HUES64 (cell line): ENCODE measurements at regions not wholly inside any gene's neighbourhood (a gene's known extent, or its start where the extent isn't known, plus 50 kb on each side); places are given as distances from the start of the nearest gene placed in this dataset.

Experiments
- H3K27ac ChIP-seq: 2 replicates; pipeline ENCODE4 v1.7.0; 2013; ENCODE audit warnings: low read depth, low read length, inconsistent platforms
- H3K27me3 ChIP-seq: 2 replicates; pipeline ENCODE4 v1.6.1; 2013; ENCODE audit warnings: mild to moderate bottlenecking, low read length; ENCODE audit not compliant: insufficient read depth
- H3K36me3 ChIP-seq: 2 replicates; pipeline ENCODE4 v1.6.1; 2013; ENCODE audit warnings: mild to moderate bottlenecking, low read length; ENCODE audit not compliant: insufficient read depth
- H3K4me1 ChIP-seq: 2 replicates; pipeline ENCODE4 v1.6.1; 2013; ENCODE audit warnings: mild to moderate bottlenecking, low read length, moderate library complexity; ENCODE audit not compliant: insufficient read depth
- H3K4me3 ChIP-seq: 2 replicates; pipeline ENCODE4 v1.5.1; 2013; ENCODE audit warnings: mild to moderate bottlenecking, low read length, moderate library complexity
- H3K9ac ChIP-seq: 2 replicates; pipeline ENCODE4 v1.6.1; 2013; ENCODE audit warnings: mild to moderate bottlenecking, low read depth, low read length
- H3K9me3 ChIP-seq: 2 replicates; pipeline ENCODE4 v1.6.1; 2013; ENCODE audit warnings: low read depth, low read length; ENCODE audit not compliant: insufficient read depth
- WGBS: fragments of 150-250, 120-280 bp; methylation state at CpG from one replicate; pipeline ENCODE4 v1.1.7; 2013; ENCODE audit warnings: missing lambda C conversion rate; 5-methylcytosine and 5-hydroxymethylcytosine counted together

GRCh38 chr6:155791891-155792290 is 336.3 kb upstream of the NOX3 start:
- 81% methylated on average over 4 of the region's 4 CpGs for WGBS

DNA sequence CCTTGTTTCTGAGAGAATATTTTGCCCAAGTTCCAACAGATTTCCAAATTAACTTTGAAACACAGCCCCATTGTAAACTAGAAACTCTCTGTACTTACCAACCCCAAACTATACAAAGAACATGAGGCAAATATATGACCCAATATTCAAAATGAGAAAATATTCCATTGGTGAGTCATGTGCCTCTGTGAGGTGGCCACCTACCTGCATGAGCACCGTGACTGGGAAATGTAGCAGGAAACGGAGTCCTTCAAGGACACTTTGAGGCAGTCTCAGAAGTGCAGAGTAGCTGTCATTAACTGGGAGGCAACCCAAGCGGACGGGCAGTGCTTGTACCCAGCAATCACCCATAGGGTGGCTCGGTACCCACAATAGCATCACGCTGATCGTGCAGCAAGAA is 335.5 kb upstream of the NOX3 start:
- Histone ChIP-seq H3K27ac (no peak overlapping the region), H3K4me1 (no peaks in the 10 kb centered on the region), H3K9me3 (peaks cover 20% of the 10 kb centered on the region), H3K4me3 (no peak overlapping the region), H3K27me3 (no peaks in the 10 kb centered on the region), H3K36me3 (no peaks in the 10 kb centered on the region), H3K9ac (no peak overlapping the region)
- 91% methylated on average over 7 of the region's 7 CpGs for WGBS

More at GRCh38 chr6:155791891-155792290, 336.3 kb upstream of the NOX3 start:
- no peak overlapping the region for H3K27ac ChIP-seq
- H3K9me3 ChIP-seq = peaks cover 14% of the 10 kb centered on the region
- no peak overlapping the region for H3K4me3 ChIP-seq
- H3K36me3 ChIP-seq = no peaks in the 10 kb centered on the region
- no peak overlapping the region for H3K9ac ChIP-seq
- no peaks in the 10 kb centered on the region for H3K27me3 ChIP-seq
- no peaks in the 10 kb centered on the region for H3K4me1 ChIP-seq

- H3K27ac ChIP-seq = no peak overlapping the region
- H3K9ac ChIP-seq = no peak overlapping the region
- WGBS = 96% methylated on average over 5 of the region's 5 CpGs
Measured at GRCh38 chr6:155787168-155787567, 331.5 kb upstream of the NOX3 start.

GRCh38 chr6:155786528-155786927 is 330.9 kb upstream of the NOX3 start:
- Histone ChIP-seq H3K4me1 (no peaks in the 10 kb centered on the region), H3K9me3 (peaks cover 16% of the 10 kb centered on the region), H3K36me3 (no peaks in the 10 kb centered on the region), H3K4me3 (no peak overlapping the region), H3K9ac (no peak overlapping the region), H3K27ac (no peak overlapping the region), H3K27me3 (no peaks in the 10 kb centered on the region)
- WGBS = 100% methylated on average over 1 of the region's 1 CpG

More at GRCh38 chr6:155787168-155787567, 331.5 kb upstream of the NOX3 start:
- Histone ChIP-seq H3K9me3 (peaks cover 16% of the 10 kb centered on the region), H3K4me3 (no peak overlapping the region), H3K4me1 (no peaks in the 10 kb centered on the region), H3K27me3 (no peaks in the 10 kb centered on the region), H3K36me3 (no peaks in the 10 kb centered on the region)

- Histone ChIP-seq H3K27me3 (no peaks in the 10 kb centered on the region), H3K9me3 (peaks cover 14% of the 10 kb centered on the region), H3K9ac (no peak overlapping the region), H3K4me3 (no peak overlapping the region), H3K27ac (no peak overlapping the region), H3K4me1 (no peaks in the 10 kb centered on the region), H3K36me3 (no peaks in the 10 kb centered on the region)
- WGBS = 91% methylated on average over 7 of the region's 9 CpGs
Measured at GRCh38 chr6:155782739-155783459, 327.3 kb upstream of the NOX3 start.

DNA sequence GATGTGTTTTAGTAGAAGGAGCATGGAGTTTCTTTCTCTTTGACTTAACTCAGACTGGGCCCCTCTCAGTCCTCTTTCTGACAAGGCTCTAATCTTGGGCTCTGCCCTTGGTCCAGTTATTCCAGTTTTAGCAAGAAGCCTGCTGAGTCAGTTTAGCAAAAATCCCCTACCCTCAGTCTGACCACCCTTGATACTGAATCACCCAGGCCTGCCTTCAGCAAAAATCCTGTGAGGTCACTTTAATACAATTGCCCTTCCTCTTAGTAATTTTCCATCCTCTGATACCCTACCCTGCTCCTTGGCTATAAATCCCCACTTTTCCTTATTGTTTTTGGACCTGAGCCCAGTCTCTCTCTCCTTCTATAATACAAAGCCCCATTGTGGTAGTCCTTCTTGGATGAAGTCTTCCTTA is 326.7 kb upstream of the NOX3 start:
- H3K9ac ChIP-seq = no peak overlapping the region
- H3K27me3 ChIP-seq = no peaks in the 10 kb centered on the region
- peaks cover 8% of the 10 kb centered on the region for H3K9me3 ChIP-seq
- no peaks in the 10 kb centered on the region for H3K36me3 ChIP-seq
- H3K27ac ChIP-seq = no peak overlapping the region
- H3K4me1 ChIP-seq = no peaks in the 10 kb centered on the region
- no peak overlapping the region for H3K4me3 ChIP-seq

- H3K36me3 ChIP-seq = no peaks in the 10 kb centered on the region
- no peak overlapping the region for H3K4me3 ChIP-seq
- no peaks in the 10 kb centered on the region for H3K4me1 ChIP-seq
- no peak overlapping the region for H3K9ac ChIP-seq
- H3K9me3 ChIP-seq = no peaks in the 10 kb centered on the region
- no peaks in the 10 kb centered on the region for H3K27me3 ChIP-seq
- no peak overlapping the region for H3K27ac ChIP-seq
- WGBS = 95% methylated on average over 2 of the region's 2 CpGs
Measured at GRCh38 chr6:155779456-155779855, 323.8 kb upstream of the NOX3 start.

DNA sequence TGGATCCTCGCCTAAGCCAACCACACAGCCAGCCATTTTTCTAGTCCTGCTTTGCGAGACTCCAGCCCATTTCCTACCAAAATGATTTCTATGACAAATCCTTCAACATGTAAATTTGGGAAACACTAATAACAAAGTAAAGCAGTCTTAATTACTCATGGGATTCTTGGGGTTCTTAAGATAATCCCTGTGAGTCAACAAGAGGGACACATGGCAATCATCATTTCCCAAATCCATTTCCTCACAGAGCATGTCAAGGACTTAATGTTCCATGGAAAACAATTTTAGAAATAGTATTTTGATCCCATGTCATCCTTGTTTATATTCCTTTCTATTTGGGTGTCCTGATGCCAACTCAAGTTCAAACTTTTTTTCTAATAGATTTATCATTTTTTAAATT is 322.7 kb upstream of the NOX3 start:
- no peaks in the 10 kb centered on the region for H3K9me3 ChIP-seq
- WGBS = 100% methylated on average over 2 of the region's 2 CpGs

DNA sequence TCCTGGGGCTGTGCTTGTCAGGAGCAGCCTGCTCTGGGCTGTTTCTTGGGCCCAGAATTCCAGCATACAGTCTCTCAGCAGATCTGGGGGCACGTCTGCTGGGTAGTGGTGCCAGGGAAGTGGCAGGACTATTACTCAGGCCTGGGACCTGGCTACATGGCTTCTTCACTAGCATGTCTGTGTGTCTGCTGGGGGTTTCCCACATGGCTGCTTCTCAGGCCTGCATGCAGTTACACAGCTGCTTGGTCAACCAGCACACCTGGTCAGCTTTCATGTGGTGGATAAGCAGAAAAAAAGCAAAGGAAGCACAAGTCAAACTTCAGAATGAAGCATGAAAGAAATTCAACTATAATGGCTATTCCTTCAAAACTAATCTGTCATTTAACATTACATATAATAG is 316.2 kb upstream of the NOX3 start:
- 93% methylated on average over 1 of the region's 1 CpG for WGBS
- H3K27me3 ChIP-seq = no peaks in the 10 kb centered on the region
- no peak overlapping the region for H3K9ac ChIP-seq
- H3K4me3 ChIP-seq = no peak overlapping the region
- H3K36me3 ChIP-seq = no peaks in the 10 kb centered on the region
- H3K4me1 ChIP-seq = no peaks in the 10 kb centered on the region
- H3K9me3 ChIP-seq = 0 out of 2 replicates have a peak, but pooled peaks cover 10% of the 10 kb centered on the region
- H3K27ac ChIP-seq = no peak overlapping the region

More for the DNA sequence above, 322.7 kb upstream of the NOX3 start:
- H3K36me3 ChIP-seq = no peaks in the 10 kb centered on the region
- no peaks in the 10 kb centered on the region for H3K27me3 ChIP-seq
- H3K9ac ChIP-seq = no peak overlapping the region
- no peak overlapping the region for H3K27ac ChIP-seq
- H3K4me1 ChIP-seq = no peaks in the 10 kb centered on the region
- H3K4me3 ChIP-seq = no peak overlapping the region

- no peaks in the 10 kb centered on the region for H3K4me1 ChIP-seq
- H3K9me3 ChIP-seq = 0 out of 2 replicates have a peak, but pooled peaks cover 10% of the 10 kb centered on the region
- no peaks in the 10 kb centered on the region for H3K27me3 ChIP-seq
- H3K9ac ChIP-seq = no peak overlapping the region
- H3K27ac ChIP-seq = no peak overlapping the region
- no peaks in the 10 kb centered on the region for H3K36me3 ChIP-seq
- H3K4me3 ChIP-seq = no peak overlapping the region
Measured at GRCh38 chr6:155770856-155771255, 315.2 kb upstream of the NOX3 start.

GRCh38 chr6:155770313-155770712 is 314.7 kb upstream of the NOX3 start:
- Histone ChIP-seq H3K27me3 (no peaks in the 10 kb centered on the region), H3K4me3 (no peak overlapping the region), H3K9ac (no peak overlapping the region), H3K4me1 (no peaks in the 10 kb centered on the region), H3K27ac (no peak overlapping the region), H3K9me3 (0 out of 2 replicates have a peak, but pooled peaks cover 10% of the 10 kb centered on the region), H3K36me3 (no peaks in the 10 kb centered on the region)
